HL-60 (cell line): ENCODE measurements at regions not wholly inside any gene's neighbourhood (a gene's known extent, or its start where the extent isn't known, plus 50 kb on each side); places are given as distances from the start of the nearest gene placed in this dataset.

Experiments
- DNase-seq, 2 experiments: peaks; one replicate each; pipeline ENCODE4 v3.0.0-alpha.2; 2010 to 2020; ENCODE audit warnings: low read depth in 1 of 2, low spot score in 1 of 2
- H3K27ac ChIP-seq: fragments of 250-450 bp; sonication (Bioruptor Pico); replicated peaks from 2 replicates; pipeline ENCODE4 v1.5.1; 2020; ENCODE audit warnings: mild to moderate bottlenecking, moderate library complexity
- H3K27me3 ChIP-seq: fragments of 250-450 bp; sonication (Bioruptor Pico); 2 replicates; pipeline ENCODE4 v1.5.1; 2021; ENCODE audit warnings: mild to moderate bottlenecking, moderate library complexity; ENCODE audit not compliant: insufficient read depth, poor library complexity, severe bottlenecking
- H3K4me3 ChIP-seq: replicated peaks from 2 replicates; pipeline ENCODE4 v1.5.1; 2011; ENCODE audit warnings: mild to moderate bottlenecking, control low read depth, low read length; ENCODE audit not compliant: insufficient read depth
- GABPA ChIP-seq: IDR thresholded peaks from 2 replicates; pipeline ENCODE4 v1.6.1; 2012; ENCODE audit warnings: low read depth
- POLR2AphosphoS5 ChIP-seq: IDR thresholded peaks from 2 replicates; pipeline ENCODE4 v1.6.1; 2012; ENCODE audit warnings: low read depth
- SPI1 ChIP-seq: IDR thresholded peaks from 2 replicates; pipeline ENCODE4 v1.6.1; 2012; ENCODE audit warnings: low read depth, mild to moderate bottlenecking, borderline replicate concordance
- TF ChIP-seq, protein P1 (sequence below): IDR thresholded peaks from 2 replicates; pipeline ENCODE4 v1.6.1; 2012; ENCODE audit warnings: low read depth; ENCODE audit not compliant: insufficient replicate concordance
- TF ChIP-seq, protein P2 (sequence below): IDR thresholded peaks from one replicate; pipeline ENCODE4 v1.5.1; 2011; ENCODE audit warnings: low read length, control low read depth, inconsistent platforms; ENCODE audit not compliant: insufficient read depth

DNA sequence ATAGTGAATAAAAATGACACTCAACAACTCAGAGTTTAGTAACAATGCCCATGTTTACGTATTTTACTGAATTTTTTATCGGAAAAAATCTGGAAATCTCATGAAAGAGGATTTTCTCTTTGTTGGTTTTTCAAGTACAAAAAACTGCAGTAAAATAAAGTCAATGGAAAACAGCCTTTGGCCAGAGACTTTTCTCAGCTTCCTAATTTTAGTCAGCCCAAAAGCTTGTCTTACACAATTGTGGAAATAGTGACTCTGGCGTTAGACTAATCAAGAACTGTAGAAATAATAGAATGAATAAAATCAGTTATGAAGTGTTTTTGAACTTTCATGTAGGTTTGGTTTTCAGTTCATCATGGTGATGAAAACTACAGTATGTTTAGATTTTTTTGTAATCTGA is 234.7 kb downstream of the DKK2 start:
- DNase-seq = no peak
- Histone ChIP-seq H3K4me3 (no peak overlapping the region), H3K27me3 (no peaks in the 10 kb centered on the region), H3K27ac (no peak overlapping the region)
- TF ChIP-seq, protein P1, sequence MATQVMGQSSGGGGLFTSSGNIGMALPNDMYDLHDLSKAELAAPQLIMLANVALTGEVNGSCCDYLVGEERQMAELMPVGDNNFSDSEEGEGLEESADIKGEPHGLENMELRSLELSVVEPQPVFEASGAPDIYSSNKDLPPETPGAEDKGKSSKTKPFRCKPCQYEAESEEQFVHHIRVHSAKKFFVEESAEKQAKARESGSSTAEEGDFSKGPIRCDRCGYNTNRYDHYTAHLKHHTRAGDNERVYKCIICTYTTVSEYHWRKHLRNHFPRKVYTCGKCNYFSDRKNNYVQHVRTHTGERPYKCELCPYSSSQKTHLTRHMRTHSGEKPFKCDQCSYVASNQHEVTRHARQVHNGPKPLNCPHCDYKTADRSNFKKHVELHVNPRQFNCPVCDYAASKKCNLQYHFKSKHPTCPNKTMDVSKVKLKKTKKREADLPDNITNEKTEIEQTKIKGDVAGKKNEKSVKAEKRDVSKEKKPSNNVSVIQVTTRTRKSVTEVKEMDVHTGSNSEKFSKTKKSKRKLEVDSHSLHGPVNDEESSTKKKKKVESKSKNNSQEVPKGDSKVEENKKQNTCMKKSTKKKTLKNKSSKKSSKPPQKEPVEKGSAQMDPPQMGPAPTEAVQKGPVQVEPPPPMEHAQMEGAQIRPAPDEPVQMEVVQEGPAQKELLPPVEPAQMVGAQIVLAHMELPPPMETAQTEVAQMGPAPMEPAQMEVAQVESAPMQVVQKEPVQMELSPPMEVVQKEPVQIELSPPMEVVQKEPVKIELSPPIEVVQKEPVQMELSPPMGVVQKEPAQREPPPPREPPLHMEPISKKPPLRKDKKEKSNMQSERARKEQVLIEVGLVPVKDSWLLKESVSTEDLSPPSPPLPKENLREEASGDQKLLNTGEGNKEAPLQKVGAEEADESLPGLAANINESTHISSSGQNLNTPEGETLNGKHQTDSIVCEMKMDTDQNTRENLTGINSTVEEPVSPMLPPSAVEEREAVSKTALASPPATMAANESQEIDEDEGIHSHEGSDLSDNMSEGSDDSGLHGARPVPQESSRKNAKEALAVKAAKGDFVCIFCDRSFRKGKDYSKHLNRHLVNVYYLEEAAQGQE = no peak
- TF ChIP-seq, protein P2, sequence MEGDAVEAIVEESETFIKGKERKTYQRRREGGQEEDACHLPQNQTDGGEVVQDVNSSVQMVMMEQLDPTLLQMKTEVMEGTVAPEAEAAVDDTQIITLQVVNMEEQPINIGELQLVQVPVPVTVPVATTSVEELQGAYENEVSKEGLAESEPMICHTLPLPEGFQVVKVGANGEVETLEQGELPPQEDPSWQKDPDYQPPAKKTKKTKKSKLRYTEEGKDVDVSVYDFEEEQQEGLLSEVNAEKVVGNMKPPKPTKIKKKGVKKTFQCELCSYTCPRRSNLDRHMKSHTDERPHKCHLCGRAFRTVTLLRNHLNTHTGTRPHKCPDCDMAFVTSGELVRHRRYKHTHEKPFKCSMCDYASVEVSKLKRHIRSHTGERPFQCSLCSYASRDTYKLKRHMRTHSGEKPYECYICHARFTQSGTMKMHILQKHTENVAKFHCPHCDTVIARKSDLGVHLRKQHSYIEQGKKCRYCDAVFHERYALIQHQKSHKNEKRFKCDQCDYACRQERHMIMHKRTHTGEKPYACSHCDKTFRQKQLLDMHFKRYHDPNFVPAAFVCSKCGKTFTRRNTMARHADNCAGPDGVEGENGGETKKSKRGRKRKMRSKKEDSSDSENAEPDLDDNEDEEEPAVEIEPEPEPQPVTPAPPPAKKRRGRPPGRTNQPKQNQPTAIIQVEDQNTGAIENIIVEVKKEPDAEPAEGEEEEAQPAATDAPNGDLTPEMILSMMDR = no peak
- no peak for TF ChIP-seq POLR2AphosphoS5
- TF ChIP-seq SPI1 = no peak
- no peak for TF ChIP-seq GABPA

DNA sequence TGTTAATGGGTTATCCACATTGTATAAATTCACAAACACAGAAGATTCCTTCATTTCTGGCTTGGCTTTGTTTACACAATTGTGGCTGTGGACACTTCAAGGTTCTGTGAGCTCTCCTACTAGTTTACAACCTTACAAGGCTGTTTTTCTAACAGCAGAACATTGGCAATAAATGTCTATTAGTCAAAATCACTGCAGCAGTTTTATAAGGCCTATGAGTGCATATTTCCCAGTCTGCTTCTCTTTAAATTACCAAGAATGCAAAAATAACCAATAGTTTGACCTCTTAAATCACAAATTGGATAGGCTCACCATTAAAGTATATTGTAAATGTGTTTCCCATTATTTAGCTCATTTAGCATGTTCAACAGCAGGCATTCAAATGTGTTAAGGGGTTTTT is 239.2 kb downstream of the DKK2 start:
- TF ChIP-seq, protein P1 = no peak
- TF ChIP-seq, protein P2 = no peak
- no peak for TF ChIP-seq GABPA
- TF ChIP-seq POLR2AphosphoS5 = no peak
- TF ChIP-seq SPI1 = no peak
- Histone ChIP-seq H3K4me3 (no peak overlapping the region), H3K27me3 (no peaks in the 10 kb centered on the region), H3K27ac (no peak overlapping the region)
- no peak for DNase-seq

DNA sequence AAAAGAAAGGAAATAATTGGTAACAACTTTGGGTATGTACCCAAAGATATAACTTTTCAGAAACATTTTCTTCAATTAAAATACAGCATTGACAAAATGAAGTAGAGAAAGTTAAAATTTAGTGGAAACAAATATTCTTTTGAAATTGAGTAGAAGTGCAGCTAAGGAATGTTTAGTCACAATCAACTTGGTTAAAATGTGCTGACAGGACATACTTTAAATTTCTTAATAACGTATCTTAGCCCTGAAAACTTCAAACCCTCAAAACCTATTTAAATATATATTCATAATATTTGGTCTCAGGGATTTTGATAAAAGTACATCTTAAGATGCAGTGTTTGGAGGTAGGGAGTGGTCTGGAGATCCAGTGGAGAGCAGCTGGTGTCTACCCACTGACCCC is 240.8 kb downstream of the DKK2 start:
- DNase-seq = no peak
- Histone ChIP-seq H3K27ac (no peak overlapping the region), H3K4me3 (no peak overlapping the region), H3K27me3 (no peaks in the 10 kb centered on the region)
- TF ChIP-seq, protein P1 = no peak
- no peak for TF ChIP-seq GABPA
- TF ChIP-seq POLR2AphosphoS5 = no peak
- no peak for TF ChIP-seq SPI1
- TF ChIP-seq, protein P2 = no peak
